IMR-90 (cell line): ENCODE measurements at regions not wholly inside any gene's neighbourhood (a gene's known extent, or its start where the extent isn't known, plus 50 kb on each side); places are given as distances from the start of the nearest gene placed in this dataset.

Source experiments
- BHLHE40 ChIP-seq: fragments of 150-350 bp; IDR thresholded peaks from 2 replicates; pipeline ENCODE4 v1.6.1; 2016; ENCODE audit warnings: mild to moderate bottlenecking, low read depth, low read length
- CEBPB ChIP-seq: IDR thresholded peaks from 2 replicates; pipeline ENCODE4 v1.6.1; 2012; ENCODE audit warnings: low read depth, low read length, improper control_type of control experiment
- CHD1 ChIP-seq: IDR thresholded peaks from 2 replicates; pipeline ENCODE4 v1.6.1; 2012; ENCODE audit warnings: low read depth, low read length, improper control_type of control experiment
- MAZ ChIP-seq: IDR thresholded peaks from 2 replicates; pipeline ENCODE4 v1.6.1; 2012; ENCODE audit warnings: low read depth, mild to moderate bottlenecking, low read length, improper control_type of control experiment, moderate library complexity, borderline replicate concordance
- MXI1 ChIP-seq: IDR thresholded peaks from 2 replicates; pipeline ENCODE4 v1.6.1; 2012; ENCODE audit warnings: low read depth, mild to moderate bottlenecking, low read length, moderate library complexity, borderline replicate concordance
- NFE2L2 ChIP-seq: fragments of 150-350 bp; IDR thresholded peaks from 2 replicates; pipeline ENCODE4 v1.6.1; 2016; ENCODE audit warnings: low read depth, mild to moderate bottlenecking, low read length
- POLR2A ChIP-seq: IDR thresholded peaks from 2 replicates; pipeline ENCODE4 v1.6.1; 2012; ENCODE audit warnings: mild to moderate bottlenecking, low read depth, low read length
- RAD21 ChIP-seq: IDR thresholded peaks from 2 replicates; pipeline ENCODE4 v1.6.1; 2012; ENCODE audit warnings: low read length, improper control_type of control experiment
- RCOR1 ChIP-seq: IDR thresholded peaks from 2 replicates; pipeline ENCODE4 v1.6.1; 2012; ENCODE audit warnings: mild to moderate bottlenecking, low read length, improper control_type of control experiment; ENCODE audit not compliant: insufficient replicate concordance
- RFX5 ChIP-seq: IDR thresholded peaks from 2 replicates; pipeline ENCODE4 v1.8.0; 2012; ENCODE audit warnings: low read depth, mild to moderate bottlenecking, low read length, moderate library complexity
- SMC3 ChIP-seq: fragments of 150-350 bp; IDR thresholded peaks from 2 replicates; pipeline ENCODE4 v1.6.1; 2016; ENCODE audit warnings: low read depth, mild to moderate bottlenecking, antibody characterized with exemption, low read length, moderate library complexity
- USF2 ChIP-seq: fragments of 150-350 bp; IDR thresholded peaks from 2 replicates; pipeline ENCODE4 v1.6.1; 2017; ENCODE audit warnings: mild to moderate bottlenecking, antibody characterized with exemption, low read length, low read depth
- TF ChIP-seq, protein P1 (sequence below): conservative IDR thresholded peaks from 2 replicates; pipeline ENCODE4 v1.5.1; 2012; ENCODE audit warnings: mild to moderate bottlenecking, low read depth, low read length, improper control_type of control experiment

- no peak for TF ChIP-seq RCOR1
- TF ChIP-seq RFX5: no peak
- TF ChIP-seq MXI1: no peak
- TF ChIP-seq, protein P1, sequence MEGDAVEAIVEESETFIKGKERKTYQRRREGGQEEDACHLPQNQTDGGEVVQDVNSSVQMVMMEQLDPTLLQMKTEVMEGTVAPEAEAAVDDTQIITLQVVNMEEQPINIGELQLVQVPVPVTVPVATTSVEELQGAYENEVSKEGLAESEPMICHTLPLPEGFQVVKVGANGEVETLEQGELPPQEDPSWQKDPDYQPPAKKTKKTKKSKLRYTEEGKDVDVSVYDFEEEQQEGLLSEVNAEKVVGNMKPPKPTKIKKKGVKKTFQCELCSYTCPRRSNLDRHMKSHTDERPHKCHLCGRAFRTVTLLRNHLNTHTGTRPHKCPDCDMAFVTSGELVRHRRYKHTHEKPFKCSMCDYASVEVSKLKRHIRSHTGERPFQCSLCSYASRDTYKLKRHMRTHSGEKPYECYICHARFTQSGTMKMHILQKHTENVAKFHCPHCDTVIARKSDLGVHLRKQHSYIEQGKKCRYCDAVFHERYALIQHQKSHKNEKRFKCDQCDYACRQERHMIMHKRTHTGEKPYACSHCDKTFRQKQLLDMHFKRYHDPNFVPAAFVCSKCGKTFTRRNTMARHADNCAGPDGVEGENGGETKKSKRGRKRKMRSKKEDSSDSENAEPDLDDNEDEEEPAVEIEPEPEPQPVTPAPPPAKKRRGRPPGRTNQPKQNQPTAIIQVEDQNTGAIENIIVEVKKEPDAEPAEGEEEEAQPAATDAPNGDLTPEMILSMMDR: no peak
- no peak for TF ChIP-seq USF2
- no peak for TF ChIP-seq SMC3
- TF ChIP-seq POLR2A: no peak
- TF ChIP-seq CEBPB: no peak
- no peak for TF ChIP-seq RAD21
- TF ChIP-seq CHD1: no peak
- TF ChIP-seq MAZ: no peak
- no peak for TF ChIP-seq BHLHE40
- no peak for TF ChIP-seq NFE2L2
These were observed 880.8 kb upstream of the CDH2 start for GRCh38 chr18:29057703-29058102.
